Suprapubic skin (tissue), 3 donors: ENCODE measurements at regions not wholly inside any gene's neighbourhood (a gene's known extent, or its start where the extent isn't known, plus 50 kb on each side); places are given as distances from the start of the nearest gene placed in this dataset.

Experiments used
- POLR2A ChIP-seq, 2 donors: fragments of 450-650 bp; IDR thresholded peaks; one replicate each; pipeline ENCODE4 v1.6.1; 2017; ENCODE audit warnings: antibody characterized with exemption in 2 of 2, mild to moderate bottlenecking in 2 of 2, moderate library complexity in 2 of 2
- TF ChIP-seq, protein P1 (sequence below), 2 donors: fragments of 200-600 bp in 1 of 2; fragments of 450-650 bp in 1 of 2; sonication (generic) in 1 of 2; IDR thresholded peaks; one replicate each; pipeline ENCODE4 v1.5.1; 2016 to 2019; ENCODE audit warnings: antibody characterized with exemption in 2 of 2, mild to moderate bottlenecking in 1 of 2, moderate library complexity in 1 of 2

DNA sequence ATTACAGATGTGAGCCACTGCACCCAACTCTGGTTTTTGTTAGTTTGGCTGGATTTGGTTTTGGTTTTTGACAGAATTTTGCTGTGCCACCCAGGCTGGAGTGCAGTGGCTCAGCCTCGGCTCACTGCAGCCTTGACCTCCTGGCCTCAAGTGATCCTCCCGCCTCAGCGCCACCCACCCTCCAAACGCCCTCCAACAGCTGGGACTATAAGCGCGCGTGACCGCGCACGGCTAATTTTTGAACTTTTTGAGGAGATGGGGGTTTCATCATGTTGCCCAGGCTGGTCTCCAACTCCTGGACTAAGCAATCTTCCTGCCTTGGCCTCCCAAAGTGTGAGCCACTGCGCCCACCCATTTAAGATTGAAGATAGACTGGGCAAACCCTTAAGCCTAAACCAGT lies 84.4 kb upstream of the RPRML start:
- TF ChIP-seq POLR2A (IDR thresholded peaks at IDR 0.05): no peak
- TF ChIP-seq, protein P1, sequence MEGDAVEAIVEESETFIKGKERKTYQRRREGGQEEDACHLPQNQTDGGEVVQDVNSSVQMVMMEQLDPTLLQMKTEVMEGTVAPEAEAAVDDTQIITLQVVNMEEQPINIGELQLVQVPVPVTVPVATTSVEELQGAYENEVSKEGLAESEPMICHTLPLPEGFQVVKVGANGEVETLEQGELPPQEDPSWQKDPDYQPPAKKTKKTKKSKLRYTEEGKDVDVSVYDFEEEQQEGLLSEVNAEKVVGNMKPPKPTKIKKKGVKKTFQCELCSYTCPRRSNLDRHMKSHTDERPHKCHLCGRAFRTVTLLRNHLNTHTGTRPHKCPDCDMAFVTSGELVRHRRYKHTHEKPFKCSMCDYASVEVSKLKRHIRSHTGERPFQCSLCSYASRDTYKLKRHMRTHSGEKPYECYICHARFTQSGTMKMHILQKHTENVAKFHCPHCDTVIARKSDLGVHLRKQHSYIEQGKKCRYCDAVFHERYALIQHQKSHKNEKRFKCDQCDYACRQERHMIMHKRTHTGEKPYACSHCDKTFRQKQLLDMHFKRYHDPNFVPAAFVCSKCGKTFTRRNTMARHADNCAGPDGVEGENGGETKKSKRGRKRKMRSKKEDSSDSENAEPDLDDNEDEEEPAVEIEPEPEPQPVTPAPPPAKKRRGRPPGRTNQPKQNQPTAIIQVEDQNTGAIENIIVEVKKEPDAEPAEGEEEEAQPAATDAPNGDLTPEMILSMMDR (IDR thresholded peaks at IDR 0.05): no peak
